ENCODE measurements at regions not wholly inside any gene's neighbourhood (a gene's known extent, or its start where the extent isn't known, plus 50 kb on each side); places are given as distances from the start of the nearest gene placed in this dataset.
"Not testable (repeated sequence)": the region's sequence is repeated elsewhere in the genome, so short reads cannot be mapped to it uniquely, and the experiment has no call there.

GRCh38 chr17:27958708-27959381, 65.7 kb upstream of the LYRM9 start:
- no peak overlapping the region for H3K4me3 ChIP-seq (ENCODE audit: low read length)
- H3K79me2 ChIP-seq (ENCODE audit: low read length) = no peaks in the 10 kb centered on the region
- no peaks in the 10 kb centered on the region for H3K9me3 ChIP-seq (ENCODE audit: insufficient read depth, low read length)
- no peaks in the 10 kb centered on the region for H4K20me1 ChIP-seq (ENCODE audit: insufficient read depth, low read length)
- no peaks in the 10 kb centered on the region for H3K36me3 ChIP-seq (replicated peaks; ENCODE audit: low read depth, low read length)
- H3K4me2 ChIP-seq (ENCODE audit: low read length) = no peak overlapping the region
- peaks cover 22% of the 10 kb centered on the region for H3K27me3 ChIP-seq (ENCODE audit: low read depth, low read length)
- no peak overlapping the region for H3K9ac ChIP-seq (ENCODE audit: low read length)
- H3K4me1 ChIP-seq (ENCODE audit: low read length) = no peaks in the 10 kb centered on the region
- no peak overlapping the region for H2AFZ ChIP-seq (ENCODE audit: low read depth, low read length)
- TF ChIP-seq, protein P1, sequence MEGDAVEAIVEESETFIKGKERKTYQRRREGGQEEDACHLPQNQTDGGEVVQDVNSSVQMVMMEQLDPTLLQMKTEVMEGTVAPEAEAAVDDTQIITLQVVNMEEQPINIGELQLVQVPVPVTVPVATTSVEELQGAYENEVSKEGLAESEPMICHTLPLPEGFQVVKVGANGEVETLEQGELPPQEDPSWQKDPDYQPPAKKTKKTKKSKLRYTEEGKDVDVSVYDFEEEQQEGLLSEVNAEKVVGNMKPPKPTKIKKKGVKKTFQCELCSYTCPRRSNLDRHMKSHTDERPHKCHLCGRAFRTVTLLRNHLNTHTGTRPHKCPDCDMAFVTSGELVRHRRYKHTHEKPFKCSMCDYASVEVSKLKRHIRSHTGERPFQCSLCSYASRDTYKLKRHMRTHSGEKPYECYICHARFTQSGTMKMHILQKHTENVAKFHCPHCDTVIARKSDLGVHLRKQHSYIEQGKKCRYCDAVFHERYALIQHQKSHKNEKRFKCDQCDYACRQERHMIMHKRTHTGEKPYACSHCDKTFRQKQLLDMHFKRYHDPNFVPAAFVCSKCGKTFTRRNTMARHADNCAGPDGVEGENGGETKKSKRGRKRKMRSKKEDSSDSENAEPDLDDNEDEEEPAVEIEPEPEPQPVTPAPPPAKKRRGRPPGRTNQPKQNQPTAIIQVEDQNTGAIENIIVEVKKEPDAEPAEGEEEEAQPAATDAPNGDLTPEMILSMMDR (IDR thresholded peaks at IDR 0.05; ENCODE audit: low read depth, low read length) = no peak
- no peak for TF ChIP-seq EZH2phosphoT487 (IDR thresholded peaks at IDR 0.05; ENCODE audit: low read depth)
- no peak overlapping the region for H3K27ac ChIP-seq (ENCODE audit: low read length)

DNA sequence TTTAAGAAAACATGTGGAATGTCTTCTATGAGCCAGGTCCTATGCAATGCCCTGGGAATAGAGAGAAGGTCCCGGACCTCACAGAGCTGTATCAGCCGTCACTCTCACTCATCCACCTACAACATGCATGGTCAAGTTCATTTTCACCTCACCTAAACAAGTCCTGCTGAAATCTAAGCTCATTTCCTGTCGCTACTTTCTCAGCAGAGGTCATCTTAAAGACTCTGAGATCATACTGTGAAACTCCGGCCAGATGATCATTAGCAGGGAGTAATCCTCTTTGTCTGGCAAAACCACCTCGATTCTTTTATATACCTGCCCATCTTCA, 66.2 kb upstream of the LYRM9 start:
- Histone ChIP-seq H3K4me2 (ENCODE audit: low read length) (no peak overlapping the region), H3K36me3 (replicated peaks; ENCODE audit: low read depth, low read length) (no peaks in the 10 kb centered on the region), H3K9me3 (ENCODE audit: insufficient read depth, low read length) (no peaks in the 10 kb centered on the region), H4K20me1 (ENCODE audit: insufficient read depth, low read length) (no peaks in the 10 kb centered on the region), H3K27ac (ENCODE audit: low read length) (no peak overlapping the region), H3K4me1 (ENCODE audit: low read length) (no peaks in the 10 kb centered on the region), H3K79me2 (ENCODE audit: low read length) (no peaks in the 10 kb centered on the region), H3K4me3 (ENCODE audit: low read length) (no peak overlapping the region), H3K9ac (ENCODE audit: low read length) (no peak overlapping the region), H2AFZ (ENCODE audit: low read depth, low read length) (no peak overlapping the region), H3K27me3 (ENCODE audit: low read depth, low read length) (peaks cover 17% of the 10 kb centered on the region)
- no peak for TF ChIP-seq EZH2phosphoT487 (IDR thresholded peaks at IDR 0.05; ENCODE audit: low read depth)
- TF ChIP-seq, protein P1 (IDR thresholded peaks at IDR 0.05; ENCODE audit: low read depth, low read length) = no peak

DNA sequence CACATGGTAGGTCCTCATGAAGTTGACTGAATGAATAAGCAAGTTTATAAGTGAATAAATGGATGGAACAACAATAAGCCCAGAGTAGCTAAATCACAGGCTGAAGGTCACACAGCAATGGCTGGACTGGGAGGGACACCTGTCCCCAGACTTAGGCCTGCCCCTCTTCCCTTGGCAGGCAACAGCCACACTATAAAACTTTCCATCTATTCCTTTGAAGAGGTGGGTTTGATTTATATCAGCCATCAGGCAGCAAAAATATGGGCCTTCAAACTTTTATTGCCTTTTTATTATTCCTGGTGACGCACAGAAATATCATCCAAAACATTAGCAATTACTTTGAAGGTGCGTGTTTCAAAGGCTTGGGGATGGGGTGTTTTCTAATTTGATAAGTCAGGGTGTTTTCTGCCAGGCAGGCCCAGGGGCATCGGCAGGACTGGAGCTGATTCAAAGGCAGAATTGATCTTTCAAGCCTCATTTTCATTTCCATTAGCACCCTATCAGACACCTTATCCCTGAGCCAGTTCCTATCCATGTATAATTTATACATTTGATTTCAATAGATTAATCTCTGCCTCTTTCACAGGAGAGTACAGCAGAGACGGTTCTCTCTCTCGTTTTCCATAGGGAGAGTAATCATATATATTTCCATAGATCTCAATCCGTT, 67.2 kb upstream of the LYRM9 start:
- H3K9ac ChIP-seq (ENCODE audit: low read length) = no peak overlapping the region
- H3K4me1 ChIP-seq (ENCODE audit: low read length) = no peaks in the 10 kb centered on the region
- no peaks in the 10 kb centered on the region for H3K79me2 ChIP-seq (ENCODE audit: low read length)
- no peak overlapping the region for H3K27ac ChIP-seq (ENCODE audit: low read length)
- no peaks in the 10 kb centered on the region for H4K20me1 ChIP-seq (ENCODE audit: insufficient read depth, low read length)
- H3K4me2 ChIP-seq (ENCODE audit: low read length) = no peak overlapping the region
- H3K4me3 ChIP-seq (ENCODE audit: low read length) = no peak overlapping the region
- no peaks in the 10 kb centered on the region for H3K36me3 ChIP-seq (replicated peaks; ENCODE audit: low read depth, low read length)
- TF ChIP-seq, protein P1 (IDR thresholded peaks at IDR 0.05; ENCODE audit: low read depth, low read length) = no peak
- TF ChIP-seq EZH2phosphoT487 (IDR thresholded peaks at IDR 0.05; ENCODE audit: low read depth) = no peak
- H2AFZ ChIP-seq (ENCODE audit: low read depth, low read length) = no peak overlapping the region
- no peaks in the 10 kb centered on the region for H3K9me3 ChIP-seq (ENCODE audit: insufficient read depth, low read length)
- peaks cover 7% of the 10 kb centered on the region for H3K27me3 ChIP-seq (ENCODE audit: low read depth, low read length)

DNA sequence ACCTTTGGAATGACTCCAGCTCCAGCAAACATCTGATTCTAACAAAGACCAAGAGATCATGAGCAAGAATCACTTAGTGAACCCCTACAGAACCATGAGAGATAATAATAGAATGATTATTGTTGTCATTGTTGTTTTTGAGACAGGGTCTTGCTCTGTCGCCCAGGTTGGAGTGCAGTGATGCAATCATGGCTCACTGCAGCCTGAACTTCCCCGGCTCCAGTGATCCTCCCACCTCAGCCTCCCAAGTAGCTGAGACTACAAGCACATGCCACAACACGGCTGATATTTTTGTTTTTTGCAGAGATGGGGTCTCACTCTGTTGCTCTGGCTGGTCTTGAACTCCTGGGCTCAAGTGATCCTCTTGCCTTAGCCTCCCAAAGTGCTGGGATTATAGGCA, 69.4 kb upstream of the LYRM9 start:
- not testable (repeated sequence) for H3K79me2 ChIP-seq (ENCODE audit: low read length); H3K4me2 ChIP-seq (ENCODE audit: low read length)

More for the DNA sequence above, 69.4 kb upstream of the LYRM9 start:
- H3K27ac ChIP-seq (ENCODE audit: low read length); H3K4me1 ChIP-seq (ENCODE audit: low read length); H3K27me3 ChIP-seq (ENCODE audit: low read depth, low read length); H3K36me3 ChIP-seq (replicated peaks; ENCODE audit: low read depth, low read length); H3K9me3 ChIP-seq (ENCODE audit: insufficient read depth, low read length); H4K20me1 ChIP-seq (ENCODE audit: insufficient read depth, low read length); H2AFZ ChIP-seq (ENCODE audit: low read depth, low read length); H3K4me3 ChIP-seq (ENCODE audit: low read length); H3K9ac ChIP-seq (ENCODE audit: low read length): not testable (repeated sequence)
